Neural cell (in vitro differentiated cells): ENCODE measurements at regions not wholly inside any gene's neighbourhood (a gene's known extent, or its start where the extent isn't known, plus 50 kb on each side); places are given as distances from the start of the nearest gene placed in this dataset.

ENCODE experiments used
- H2AFZ ChIP-seq: fragments of 200-600, 300-800 bp; sonication (generic), shearing (Covaris generic); 2 replicates; pipeline ENCODE4 v1.6.0; 2014; ENCODE audit warnings: low read depth, mild to moderate bottlenecking, antibody characterized with exemption, low read length, moderate library complexity
- H3F3A ChIP-seq: fragments of 200-600 bp; shearing (Covaris generic); 2 replicates; pipeline ENCODE4 v1.6.1; 2016; ENCODE audit warnings: mild to moderate bottlenecking, moderate library complexity, mixed read lengths, antibody characterized with exemption, low read length; ENCODE audit not compliant: insufficient read depth, poor library complexity, severe bottlenecking
- H3K27ac ChIP-seq: fragments of 200-600, 300-800 bp; sonication (generic), shearing (Covaris generic); 2 replicates; pipeline ENCODE4 v1.5.1; 2014; ENCODE audit warnings: mild to moderate bottlenecking, low read length, moderate library complexity
- H3K27me3 ChIP-seq: fragments of 300-800, 200-600 bp; sonication (generic), shearing (Covaris generic); 2 replicates; pipeline ENCODE4 v1.6.0; 2014; ENCODE audit warnings: mild to moderate bottlenecking, low read depth, low read length, moderate library complexity; ENCODE audit not compliant: insufficient read depth
- H3K36me3 ChIP-seq: fragments of 300-800, 200-600 bp; sonication (generic), shearing (Covaris generic); 2 replicates; pipeline ENCODE4 v1.5.1; 2014; ENCODE audit warnings: mild to moderate bottlenecking, antibody characterized with exemption, low read length, moderate library complexity; ENCODE audit not compliant: insufficient read depth
- H3K4me2 ChIP-seq: fragments of 300-800, 200-600 bp; sonication (generic), shearing (Covaris generic); 2 replicates; pipeline ENCODE4 v1.6.0; 2014; ENCODE audit warnings: mild to moderate bottlenecking, low read length
- H3K4me3 ChIP-seq: fragments of 300-800, 200-600 bp; sonication (generic), shearing (Covaris generic); 2 replicates; pipeline ENCODE4 v1.5.1; 2014; ENCODE audit warnings: mild to moderate bottlenecking, low read length, moderate library complexity
- H3K79me2 ChIP-seq: fragments of 200-600 bp; shearing (Covaris generic); replicated peaks from 2 replicates; pipeline ENCODE4 v1.6.0; 2014; ENCODE audit warnings: mild to moderate bottlenecking, low read length, moderate library complexity; ENCODE audit not compliant: insufficient read depth
- H3K9ac ChIP-seq: fragments of 300-800, 200-600 bp; sonication (generic), shearing (Covaris generic); 2 replicates; pipeline ENCODE4 v1.6.1; 2016; ENCODE audit warnings: mild to moderate bottlenecking, low read length, mixed read lengths
- H3K9me2 ChIP-seq: fragments of 200-600 bp; shearing (Covaris generic); 2 replicates; pipeline ENCODE4 v1.6.1; 2016; ENCODE audit warnings: mild to moderate bottlenecking, low read length, mixed read lengths; ENCODE audit not compliant: insufficient read depth
- H3K9me3 ChIP-seq: fragments of 200-600, 300-800 bp; sonication (generic), shearing (Covaris generic); 2 replicates; pipeline ENCODE4 v1.6.1; 2016; ENCODE audit warnings: mild to moderate bottlenecking, mixed run types, low read length, moderate library complexity, mixed read lengths
- H4K20me1 ChIP-seq: fragments of 200-600 bp; shearing (Covaris generic); 2 replicates; pipeline ENCODE4 v1.6.1; 2016; ENCODE audit warnings: mild to moderate bottlenecking, mixed run types; ENCODE audit not compliant: insufficient read depth
- EP300 ChIP-seq: fragments of 450-650 bp; conservative IDR thresholded peaks from 2 replicates; pipeline ENCODE4 v1.6.1; 2014; ENCODE audit warnings: antibody characterized with exemption, mild to moderate bottlenecking, moderate library complexity; ENCODE audit not compliant: poor library complexity, severe bottlenecking
- EZH2 ChIP-seq: fragments of 200-600, 300-800 bp; shearing (Covaris generic), sonication (generic); IDR thresholded peaks from 2 replicates; pipeline ENCODE4 v1.6.1; 2014; ENCODE audit warnings: antibody characterized with exemption, low read length, borderline replicate concordance, mild to moderate bottlenecking; ENCODE audit not compliant: insufficient read depth, poor library complexity, severe bottlenecking
- MXI1 ChIP-seq: fragments of 450-650 bp; conservative IDR thresholded peaks from 2 replicates; pipeline ENCODE4 v1.6.1; 2014; ENCODE audit warnings: antibody characterized with exemption, mild to moderate bottlenecking; ENCODE audit not compliant: poor library complexity, severe bottlenecking
- POLR2AphosphoS5 ChIP-seq: IDR thresholded peaks from 2 replicates; pipeline ENCODE4 v1.6.1; 2012
- RAD21 ChIP-seq: fragments of 450-650 bp; conservative IDR thresholded peaks from 2 replicates; pipeline ENCODE4 v1.6.1; 2014; ENCODE audit warnings: antibody characterized with exemption, mild to moderate bottlenecking, moderate library complexity
- REST ChIP-seq: IDR thresholded peaks from 2 replicates; pipeline ENCODE4 v1.6.1; 2012; ENCODE audit warnings: borderline replicate concordance
- SMC3 ChIP-seq: fragments of 450-650 bp; conservative IDR thresholded peaks from 2 replicates; pipeline ENCODE4 v1.6.1; 2014; ENCODE audit warnings: antibody characterized with exemption, mild to moderate bottlenecking, moderate library complexity; ENCODE audit not compliant: poor library complexity
- TAF1 ChIP-seq: IDR thresholded peaks from 2 replicates; pipeline ENCODE4 v1.6.1; 2012; ENCODE audit warnings: low read depth
- TF ChIP-seq, protein P1 (sequence below): fragments of 450-650 bp; IDR thresholded peaks from 2 replicates; pipeline ENCODE4 v1.5.1; 2014; ENCODE audit warnings: antibody characterized with exemption, mild to moderate bottlenecking, moderate library complexity; ENCODE audit not compliant: poor library complexity, severe bottlenecking

DNA sequence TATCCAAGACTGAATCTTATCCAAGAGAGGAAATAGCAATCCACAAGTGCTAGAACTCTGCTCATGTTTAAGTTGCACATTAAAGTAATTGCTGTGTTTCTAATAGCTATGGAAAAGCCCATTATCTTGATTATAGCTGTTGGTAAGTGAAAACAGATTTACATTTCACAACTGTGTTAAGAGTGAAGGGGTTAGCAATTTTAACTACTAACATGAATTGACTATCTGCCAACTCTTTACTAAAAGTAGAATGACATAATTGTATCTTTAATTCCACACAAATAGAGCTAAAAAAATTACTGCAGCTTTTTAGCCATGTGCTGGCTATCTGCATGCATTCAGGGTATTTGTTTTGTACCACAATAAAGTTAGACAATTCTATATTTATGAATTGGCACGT is 277.9 kb upstream of the IRAK1BP1 start:
- no peak overlapping the region for H3K4me3 ChIP-seq
- no peak overlapping the region for H3K27ac ChIP-seq
- no peaks in the 10 kb centered on the region for H3K79me2 ChIP-seq
- no peaks in the 10 kb centered on the region for H3K27me3 ChIP-seq
- H2AFZ ChIP-seq = no peak overlapping the region
- TF ChIP-seq REST (no peak), TAF1 (no peak)
- H3K9me3 ChIP-seq = no peaks in the 10 kb centered on the region
- H3K4me2 ChIP-seq = no peak overlapping the region
- no peaks in the 10 kb centered on the region for H4K20me1 ChIP-seq
- H3F3A ChIP-seq = no peaks in the 10 kb centered on the region
- no peaks in the 10 kb centered on the region for H3K9me2 ChIP-seq
- no peak overlapping the region for H3K9ac ChIP-seq
- no peaks in the 10 kb centered on the region for H3K36me3 ChIP-seq

DNA sequence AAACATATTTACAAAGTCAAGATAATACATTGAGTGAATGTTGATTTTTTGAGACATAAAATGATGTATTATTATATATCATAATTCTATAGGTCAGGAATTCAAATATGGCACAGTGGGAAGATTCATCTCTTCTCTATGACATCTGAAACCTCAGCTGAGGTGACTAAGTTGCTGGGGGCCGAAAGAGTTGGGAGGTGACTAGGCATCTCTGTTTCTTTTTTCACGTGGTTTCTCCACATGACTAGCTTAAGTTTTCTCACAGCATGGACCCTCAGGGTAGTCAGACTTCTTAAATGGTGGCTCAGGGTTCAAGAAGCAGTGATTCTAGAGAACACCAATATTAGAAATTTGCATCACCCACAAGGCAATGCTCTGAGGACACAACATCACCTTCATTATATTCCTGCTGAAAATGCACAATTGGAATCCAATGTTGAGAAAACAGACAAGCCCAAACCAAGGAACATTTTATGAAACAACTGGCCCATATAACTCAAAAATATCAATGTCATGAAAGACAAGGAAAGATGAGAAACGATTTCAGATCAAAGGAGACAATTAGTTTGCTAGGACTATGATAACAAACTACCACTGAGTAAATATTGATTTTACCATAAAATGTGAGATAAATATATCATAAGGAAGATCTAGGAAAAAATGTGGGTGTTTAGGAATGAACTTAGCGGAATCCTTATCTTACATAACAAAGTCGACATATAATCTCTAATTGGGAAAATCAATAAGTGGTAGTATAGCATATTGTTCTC is 273.3 kb upstream of the IRAK1BP1 start:
- H3K36me3 ChIP-seq = no peaks in the 10 kb centered on the region
- no peaks in the 10 kb centered on the region for H3K9me3 ChIP-seq
- TF ChIP-seq POLR2AphosphoS5 (no peak), MXI1 (no peak), RAD21 (no peak), TAF1 (no peak), EZH2 (no peak), EP300 (no peak), REST (no peak), SMC3 (no peak)
- TF ChIP-seq, protein P1, sequence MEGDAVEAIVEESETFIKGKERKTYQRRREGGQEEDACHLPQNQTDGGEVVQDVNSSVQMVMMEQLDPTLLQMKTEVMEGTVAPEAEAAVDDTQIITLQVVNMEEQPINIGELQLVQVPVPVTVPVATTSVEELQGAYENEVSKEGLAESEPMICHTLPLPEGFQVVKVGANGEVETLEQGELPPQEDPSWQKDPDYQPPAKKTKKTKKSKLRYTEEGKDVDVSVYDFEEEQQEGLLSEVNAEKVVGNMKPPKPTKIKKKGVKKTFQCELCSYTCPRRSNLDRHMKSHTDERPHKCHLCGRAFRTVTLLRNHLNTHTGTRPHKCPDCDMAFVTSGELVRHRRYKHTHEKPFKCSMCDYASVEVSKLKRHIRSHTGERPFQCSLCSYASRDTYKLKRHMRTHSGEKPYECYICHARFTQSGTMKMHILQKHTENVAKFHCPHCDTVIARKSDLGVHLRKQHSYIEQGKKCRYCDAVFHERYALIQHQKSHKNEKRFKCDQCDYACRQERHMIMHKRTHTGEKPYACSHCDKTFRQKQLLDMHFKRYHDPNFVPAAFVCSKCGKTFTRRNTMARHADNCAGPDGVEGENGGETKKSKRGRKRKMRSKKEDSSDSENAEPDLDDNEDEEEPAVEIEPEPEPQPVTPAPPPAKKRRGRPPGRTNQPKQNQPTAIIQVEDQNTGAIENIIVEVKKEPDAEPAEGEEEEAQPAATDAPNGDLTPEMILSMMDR = no peak
- no peak overlapping the region for H3K27ac ChIP-seq
- H3K9ac ChIP-seq = no peak overlapping the region
- no peak overlapping the region for H3K4me2 ChIP-seq
- H3K79me2 ChIP-seq = no peaks in the 10 kb centered on the region
- no peaks in the 10 kb centered on the region for H3K27me3 ChIP-seq
- H3K9me2 ChIP-seq = no peaks in the 10 kb centered on the region
- H2AFZ ChIP-seq = no peak overlapping the region
- no peaks in the 10 kb centered on the region for H3F3A ChIP-seq
- no peaks in the 10 kb centered on the region for H4K20me1 ChIP-seq
- H3K4me3 ChIP-seq = no peak overlapping the region
